Naive B cell (primary cell): ENCODE measurements at regions not wholly inside any gene's neighbourhood (a gene's known extent, or its start where the extent isn't known, plus 50 kb on each side); places are given as distances from the start of the nearest gene placed in this dataset.
"Not testable (repeated sequence)": the region's sequence is repeated elsewhere in the genome, so short reads cannot be mapped to it uniquely, and the experiment has no call there.

Source experiments
- ATAC-seq, 2 donors: fragments of 150-1000 bp; cut with Tn5 transposase; 2 replicates each; pipeline ENCODE4 v1.10.0; 2021; ENCODE audit warnings: low read depth in 2 of 2, mild to moderate bottlenecking in 2 of 2, moderate library complexity in 2 of 2
- DNase-seq: peaks from one replicate; pipeline ENCODE4 v3.0.0; 2022
- H3K27ac Mint-ChIP-seq, 6 donors: one replicate each; pipeline ENCODE4 v1.8.0; 2020 to 2022; ENCODE audit warnings: mild to moderate bottlenecking in 6 of 6, mixed read lengths in 6 of 6, moderate library complexity in 5 of 6, inconsistent platforms in 2 of 6
- H3K27me3 Mint-ChIP-seq, 3 donors: one replicate each; pipeline ENCODE4 v1.8.0; 2021 to 2022; ENCODE audit warnings: mixed read lengths in 3 of 3, mild to moderate bottlenecking in 1 of 3
- H3K36me3 Mint-ChIP-seq, 2 donors: one replicate each; pipeline ENCODE4 v1.8.0; 2020 to 2022; ENCODE audit warnings: mixed read lengths in 2 of 2, inconsistent platforms in 1 of 2, mild to moderate bottlenecking in 1 of 2
- H3K4me1 Mint-ChIP-seq, 3 donors: one replicate each; pipeline ENCODE4 v1.8.0; 2020 to 2022; ENCODE audit warnings: mixed read lengths in 3 of 3, inconsistent platforms in 1 of 3, mild to moderate bottlenecking in 1 of 3, moderate library complexity in 1 of 3
- H3K4me3 Mint-ChIP-seq, 8 donors: one replicate each; pipeline ENCODE4 v1.8.0; 2020 to 2022; ENCODE audit warnings: mild to moderate bottlenecking in 8 of 8, mixed read lengths in 8 of 8, moderate library complexity in 8 of 8, inconsistent platforms in 2 of 8
- H3K9me3 Mint-ChIP-seq, 7 donors: one replicate each; pipeline ENCODE4 v1.8.0; 2020 to 2022; ENCODE audit warnings: mixed read lengths in 7 of 7, mild to moderate bottlenecking in 5 of 7, inconsistent platforms in 2 of 7, moderate library complexity in 1 of 7

- ATAC-seq = no peak
Measured at GRCh38 chr7:68623030-68623429, 975.2 kb upstream of the AUTS2 start.

GRCh38 chr7:68627247-68627864, 970.9 kb upstream of the AUTS2 start:
- H3K4me1 Mint-ChIP-seq = no peaks in the 10 kb centered on the region
- H3K36me3 Mint-ChIP-seq = peaks cover 4 to 6% of the 10 kb centered on the region in 2 donors
- H3K9me3 Mint-ChIP-seq = peaks cover 4 to 17% (median 8%) of the 10 kb centered on the region in 7 donors
- no peaks in the 10 kb centered on the region for H3K27me3 Mint-ChIP-seq
- ATAC-seq (no peak), DNase-seq (no peak)
- H3K4me3 Mint-ChIP-seq = no peak overlapping the region
- peak overlapping the region in 1 of 6 donors; percentile 54 for H3K27ac Mint-ChIP-seq

More at GRCh38 chr7:68623030-68623429, 975.2 kb upstream of the AUTS2 start:
- no peak overlapping the region for H3K4me3 Mint-ChIP-seq
- no peaks in the 10 kb centered on the region for H3K27me3 Mint-ChIP-seq
- no peak for DNase-seq
- H3K36me3 Mint-ChIP-seq = peaks cover 0 to 4% of the 10 kb centered on the region in 2 donors
- peaks cover 0 to 11% (median 5%) of the 10 kb centered on the region in 7 donors for H3K9me3 Mint-ChIP-seq
- H3K4me1 Mint-ChIP-seq = no peaks in the 10 kb centered on the region
- H3K27ac Mint-ChIP-seq = no peak overlapping the region

GRCh38 chr7:68630914-68631313, 967.4 kb upstream of the AUTS2 start:
- H3K27me3 Mint-ChIP-seq, H3K27ac Mint-ChIP-seq, H3K4me1 Mint-ChIP-seq, H3K4me3 Mint-ChIP-seq, DNase-seq, H3K36me3 Mint-ChIP-seq, ATAC-seq: not testable (repeated sequence)
- peaks cover 3 to 14% (median 7%) of the 10 kb centered on the region in 7 donors for H3K9me3 Mint-ChIP-seq

- Mint-ChIP-seq H3K4me1 (no peaks in the 10 kb centered on the region), H3K27me3 (no peaks in the 10 kb centered on the region), H3K36me3 (no peaks in the 10 kb centered on the region), H3K27ac (no peak overlapping the region), H3K9me3 (peaks cover 3 to 21% (median 7%) of the 10 kb centered on the region in 7 donors), H3K4me3 (no peak overlapping the region)
- DNase-seq (no peak), ATAC-seq (no peak)
Measured at GRCh38 chr7:68640103-68640502, 958.2 kb upstream of the AUTS2 start.

GRCh38 chr7:68642727-68643126, 955.5 kb upstream of the AUTS2 start:
- ATAC-seq (no peak), DNase-seq (no peak)
- peaks cover 3 to 22% (median 10%) of the 10 kb centered on the region in 7 donors for H3K9me3 Mint-ChIP-seq
- H3K36me3 Mint-ChIP-seq = no peaks in the 10 kb centered on the region
- H3K4me1 Mint-ChIP-seq = no peaks in the 10 kb centered on the region
- H3K4me3 Mint-ChIP-seq = no peak overlapping the region
- no peaks in the 10 kb centered on the region for H3K27me3 Mint-ChIP-seq
- no peak overlapping the region for H3K27ac Mint-ChIP-seq

GRCh38 chr7:68663392-68663791, 934.9 kb upstream of the AUTS2 start:
- no peaks in the 10 kb centered on the region for H3K4me1 Mint-ChIP-seq
- DNase-seq (no peak), ATAC-seq (no peak)
- peaks cover 0 to 14% (median 6%) of the 10 kb centered on the region in 7 donors for H3K9me3 Mint-ChIP-seq
- H3K27ac Mint-ChIP-seq = no peak overlapping the region
- no peaks in the 10 kb centered on the region for H3K36me3 Mint-ChIP-seq
- no peaks in the 10 kb centered on the region for H3K27me3 Mint-ChIP-seq
- no peak overlapping the region for H3K4me3 Mint-ChIP-seq

- Mint-ChIP-seq H3K9me3 (peaks cover 0 to 27% (median 10%) of the 10 kb centered on the region in 7 donors), H3K27ac (no peak overlapping the region), H3K4me1 (no peaks in the 10 kb centered on the region), H3K36me3 (no peaks in the 10 kb centered on the region), H3K27me3 (no peaks in the 10 kb centered on the region), H3K4me3 (no peak overlapping the region)
- DNase-seq (no peak), ATAC-seq (no peak)
Measured at GRCh38 chr7:68671046-68671445, 927.2 kb upstream of the AUTS2 start.

- no peaks in the 10 kb centered on the region for H3K4me1 Mint-ChIP-seq
- ATAC-seq (no peak), DNase-seq (no peak)
- no peaks in the 10 kb centered on the region for H3K27me3 Mint-ChIP-seq
- no peak overlapping the region for H3K4me3 Mint-ChIP-seq
- H3K9me3 Mint-ChIP-seq = peaks cover 0 to 27% (median 10%) of the 10 kb centered on the region in 7 donors
- no peaks in the 10 kb centered on the region for H3K36me3 Mint-ChIP-seq
- no peak overlapping the region for H3K27ac Mint-ChIP-seq
Measured at GRCh38 chr7:68671671-68672070, 926.6 kb upstream of the AUTS2 start.

GRCh38 chr7:68674826-68675225, 923.4 kb upstream of the AUTS2 start:
- H3K4me1 Mint-ChIP-seq = no peaks in the 10 kb centered on the region
- H3K36me3 Mint-ChIP-seq = no peaks in the 10 kb centered on the region
- DNase-seq (no peak), ATAC-seq (no peak)
- H3K27me3 Mint-ChIP-seq = no peaks in the 10 kb centered on the region
- H3K27ac Mint-ChIP-seq = no peak overlapping the region
- H3K4me3 Mint-ChIP-seq = no peak overlapping the region
- peaks cover 2 to 21% (median 17%) of the 10 kb centered on the region in 7 donors for H3K9me3 Mint-ChIP-seq

- H3K27ac Mint-ChIP-seq = no peak overlapping the region
- ATAC-seq = no peak
- no peaks in the 10 kb centered on the region for H3K36me3 Mint-ChIP-seq
- H3K4me3 Mint-ChIP-seq = no peak overlapping the region
- no peak for DNase-seq
- peaks cover 2 to 17% (median 12%) of the 10 kb centered on the region in 7 donors for H3K9me3 Mint-ChIP-seq
- H3K27me3 Mint-ChIP-seq = no peaks in the 10 kb centered on the region
- H3K4me1 Mint-ChIP-seq = no peaks in the 10 kb centered on the region
Measured at GRCh38 chr7:68676813-68677535, 921.3 kb upstream of the AUTS2 start.

GRCh38 chr7:68678196-68678595, 920.1 kb upstream of the AUTS2 start:
- no peak overlapping the region for H3K4me3 Mint-ChIP-seq
- DNase-seq = no peak
- H3K27me3 Mint-ChIP-seq = no peaks in the 10 kb centered on the region
- H3K4me1 Mint-ChIP-seq = no peaks in the 10 kb centered on the region
- H3K27ac Mint-ChIP-seq = no peak overlapping the region
- peaks cover under 1 to 16% (median 10%) of the 10 kb centered on the region in 7 donors for H3K9me3 Mint-ChIP-seq
- H3K36me3 Mint-ChIP-seq = no peaks in the 10 kb centered on the region
- ATAC-seq = no peak

GRCh38 chr7:68679459-68680234, 918.6 kb upstream of the AUTS2 start:
- Mint-ChIP-seq H3K4me1 (no peaks in the 10 kb centered on the region), H3K27me3 (no peaks in the 10 kb centered on the region), H3K4me3 (peak overlapping the region in 1 of 8 donors; percentile 52), H3K36me3 (no peaks in the 10 kb centered on the region), H3K9me3 (peaks cover 1 to 16% (median 6%) of the 10 kb centered on the region in 7 donors), H3K27ac (peak overlapping the region in 1 of 6 donors; percentile 25)
- no peak for ATAC-seq
- DNase-seq = no peak

GRCh38 chr7:68680235-68680872, 917.9 kb upstream of the AUTS2 start:
- no peak for DNase-seq
- peak overlapping the region in 1 of 8 donors; percentile 52 for H3K4me3 Mint-ChIP-seq
- H3K4me1 Mint-ChIP-seq = no peaks in the 10 kb centered on the region
- no peak for ATAC-seq
- no peaks in the 10 kb centered on the region for H3K27me3 Mint-ChIP-seq
- H3K27ac Mint-ChIP-seq = peak overlapping the region in 1 of 6 donors; percentile 25
- no peaks in the 10 kb centered on the region for H3K36me3 Mint-ChIP-seq
- peaks cover 3 to 17% (median 6%) of the 10 kb centered on the region in 7 donors for H3K9me3 Mint-ChIP-seq
